Epithelial cell of esophagus (primary cell): ENCODE measurements at regions not wholly inside any gene's neighbourhood (a gene's known extent, or its start where the extent isn't known, plus 50 kb on each side); places are given as distances from the start of the nearest gene placed in this dataset.

Experiments
- DNase-seq: peaks from one replicate; pipeline ENCODE4 v3.0.0; 2010; ENCODE audit warnings: low read depth
- H3K4me3 ChIP-seq: 2 replicates; pipeline ENCODE4 v1.5.1; 2011; ENCODE audit warnings: mild to moderate bottlenecking, low read length, control low read depth
- TF ChIP-seq, protein P1 (sequence below): IDR thresholded peaks from 2 replicates; pipeline ENCODE4 v1.5.1; 2011; ENCODE audit warnings: low read depth, mild to moderate bottlenecking, low read length, control low read depth, inconsistent platforms; ENCODE audit not compliant: insufficient read depth; ENCODE audit errors: missing control alignments

DNA sequence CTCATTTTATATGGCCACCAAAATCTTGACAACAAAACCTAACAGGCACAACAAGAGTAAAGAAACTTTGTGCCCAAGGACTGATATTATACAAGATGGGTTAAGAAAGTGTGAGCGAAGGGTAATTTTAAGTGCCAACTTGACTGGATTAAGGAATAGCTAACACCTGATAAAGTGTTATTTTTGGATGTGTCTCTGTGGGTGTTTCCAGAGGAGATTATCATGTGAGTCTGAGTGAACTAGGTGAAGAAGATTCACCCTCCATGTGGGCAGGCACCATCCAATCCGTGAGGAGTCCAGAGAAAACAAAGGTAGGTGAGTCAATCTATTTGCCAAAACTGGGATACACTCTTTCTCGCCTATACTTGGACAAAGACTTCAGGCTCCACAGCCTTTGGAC is 461.6 kb downstream of the ETS1 start:
- DNase-seq = no peak
- TF ChIP-seq, protein P1, sequence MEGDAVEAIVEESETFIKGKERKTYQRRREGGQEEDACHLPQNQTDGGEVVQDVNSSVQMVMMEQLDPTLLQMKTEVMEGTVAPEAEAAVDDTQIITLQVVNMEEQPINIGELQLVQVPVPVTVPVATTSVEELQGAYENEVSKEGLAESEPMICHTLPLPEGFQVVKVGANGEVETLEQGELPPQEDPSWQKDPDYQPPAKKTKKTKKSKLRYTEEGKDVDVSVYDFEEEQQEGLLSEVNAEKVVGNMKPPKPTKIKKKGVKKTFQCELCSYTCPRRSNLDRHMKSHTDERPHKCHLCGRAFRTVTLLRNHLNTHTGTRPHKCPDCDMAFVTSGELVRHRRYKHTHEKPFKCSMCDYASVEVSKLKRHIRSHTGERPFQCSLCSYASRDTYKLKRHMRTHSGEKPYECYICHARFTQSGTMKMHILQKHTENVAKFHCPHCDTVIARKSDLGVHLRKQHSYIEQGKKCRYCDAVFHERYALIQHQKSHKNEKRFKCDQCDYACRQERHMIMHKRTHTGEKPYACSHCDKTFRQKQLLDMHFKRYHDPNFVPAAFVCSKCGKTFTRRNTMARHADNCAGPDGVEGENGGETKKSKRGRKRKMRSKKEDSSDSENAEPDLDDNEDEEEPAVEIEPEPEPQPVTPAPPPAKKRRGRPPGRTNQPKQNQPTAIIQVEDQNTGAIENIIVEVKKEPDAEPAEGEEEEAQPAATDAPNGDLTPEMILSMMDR = no peak
- H3K4me3 ChIP-seq = no peak overlapping the region

DNA sequence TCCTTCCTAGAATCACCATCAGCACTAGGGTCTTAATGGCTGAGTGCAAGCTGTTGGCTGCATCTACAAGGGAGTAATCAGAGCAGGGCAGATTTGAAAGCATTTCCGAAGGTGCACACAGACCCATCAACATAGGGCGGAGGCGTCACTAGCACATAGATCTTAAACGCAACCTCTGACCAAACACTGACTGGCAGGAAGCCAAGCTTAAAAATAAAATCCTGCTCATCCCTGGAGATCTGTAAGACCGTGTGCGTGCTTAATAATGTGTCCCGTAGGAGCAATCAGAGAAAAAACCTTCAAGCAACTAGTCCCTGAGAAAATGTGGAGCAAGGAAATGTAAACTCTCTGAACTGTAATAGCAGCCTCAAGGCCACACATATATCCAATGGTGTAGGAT is 470.5 kb downstream of the ETS1 start:
- DNase-seq = no peak
- TF ChIP-seq, protein P1 = no peak
- no peak overlapping the region for H3K4me3 ChIP-seq

DNA sequence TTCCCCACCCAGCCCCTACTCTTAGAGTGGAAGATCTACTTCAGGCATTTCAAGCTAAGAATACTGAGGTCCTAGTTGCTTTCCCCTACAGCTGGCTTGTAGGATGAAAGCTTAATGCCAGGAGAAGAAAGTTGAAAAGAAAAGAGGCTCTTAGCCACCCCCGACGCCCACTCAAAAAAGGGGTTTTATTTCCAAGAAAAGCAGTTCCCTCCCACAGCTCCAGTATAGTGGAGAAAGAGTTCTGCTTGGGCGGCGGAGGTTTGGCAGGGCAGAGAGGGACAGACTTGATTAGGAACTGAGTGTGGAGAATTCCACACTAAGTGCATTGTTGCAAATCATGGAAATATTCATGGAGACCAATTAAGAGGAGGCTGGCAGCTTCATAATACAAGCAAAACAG is 470.9 kb downstream of the ETS1 start:
- TF ChIP-seq, protein P1 = no peak
- H3K4me3 ChIP-seq = no peak overlapping the region
- DNase-seq = no peak

DNA sequence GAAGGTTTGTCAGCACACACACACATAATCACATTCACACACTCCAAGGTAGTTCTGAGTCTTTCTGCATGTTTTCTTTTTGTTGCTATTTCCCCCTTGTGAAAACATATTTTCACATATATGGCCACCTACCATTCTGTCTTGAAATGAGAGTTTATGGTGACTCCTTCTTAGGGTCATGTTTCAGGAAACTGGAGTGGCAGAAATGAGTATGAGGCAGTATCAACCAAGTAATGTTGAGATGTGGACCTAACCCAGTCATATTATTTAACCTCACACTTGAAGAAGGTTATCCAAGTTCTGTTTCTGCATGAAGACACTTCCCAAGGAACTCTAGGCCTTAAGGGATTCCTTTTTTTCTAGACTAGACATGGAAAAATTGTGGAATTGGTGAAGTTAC is 481.4 kb downstream of the ETS1 start:
- H3K4me3 ChIP-seq = no peak overlapping the region
- no peak for DNase-seq
- TF ChIP-seq, protein P1 = no peak

DNA sequence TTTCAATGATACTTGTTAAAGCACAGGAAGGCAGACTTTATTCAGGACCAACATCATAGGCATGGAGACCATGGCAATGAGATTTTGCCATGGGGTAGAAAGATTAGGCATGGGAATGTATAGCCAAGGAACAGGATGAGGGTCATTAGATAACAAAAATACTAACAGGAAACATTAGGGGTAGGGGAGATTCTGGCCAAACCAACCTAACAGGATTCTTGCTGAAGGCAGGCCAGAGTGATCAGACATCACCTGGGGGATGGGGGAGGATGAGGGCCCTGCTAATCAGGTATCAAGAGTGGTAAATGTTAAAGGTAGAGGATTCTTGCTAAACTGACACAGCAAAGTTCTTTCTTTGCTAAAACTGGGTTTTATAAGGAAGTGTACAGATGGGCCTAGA is 481.8 kb downstream of the ETS1 start:
- no peak overlapping the region for H3K4me3 ChIP-seq
- DNase-seq = no peak
- TF ChIP-seq, protein P1 = no peak

DNA sequence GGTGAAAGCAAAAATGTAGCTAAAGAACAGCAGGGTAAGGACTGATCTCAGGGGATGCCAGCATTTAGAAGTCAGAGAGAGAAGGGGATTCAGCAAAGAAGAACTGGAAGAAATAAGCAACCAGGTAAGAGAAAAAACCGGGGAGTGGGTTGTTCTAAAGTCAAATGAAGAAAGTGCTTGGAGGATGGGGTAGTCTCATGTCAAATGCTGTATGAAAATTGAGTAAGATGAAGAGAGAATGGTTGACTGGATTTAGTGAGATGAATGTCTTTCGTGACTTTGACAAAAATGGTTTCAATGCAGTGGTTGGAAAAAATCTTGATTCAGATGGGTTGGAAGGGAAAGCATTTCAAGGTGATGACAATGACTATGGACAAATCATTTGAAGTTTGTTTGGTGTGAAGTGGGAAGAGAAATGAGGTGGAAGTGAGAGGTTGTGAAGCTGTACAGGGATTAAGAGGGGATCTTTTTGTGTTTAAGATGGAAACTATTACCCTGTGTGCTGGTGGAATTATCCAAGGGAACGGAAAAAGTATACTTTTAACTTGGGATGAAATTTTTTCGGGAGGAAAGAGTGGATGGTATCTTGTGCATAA is 484.0 kb downstream of the ETS1 start:
- TF ChIP-seq, protein P1 = no peak
- no peak for DNase-seq

DNA sequence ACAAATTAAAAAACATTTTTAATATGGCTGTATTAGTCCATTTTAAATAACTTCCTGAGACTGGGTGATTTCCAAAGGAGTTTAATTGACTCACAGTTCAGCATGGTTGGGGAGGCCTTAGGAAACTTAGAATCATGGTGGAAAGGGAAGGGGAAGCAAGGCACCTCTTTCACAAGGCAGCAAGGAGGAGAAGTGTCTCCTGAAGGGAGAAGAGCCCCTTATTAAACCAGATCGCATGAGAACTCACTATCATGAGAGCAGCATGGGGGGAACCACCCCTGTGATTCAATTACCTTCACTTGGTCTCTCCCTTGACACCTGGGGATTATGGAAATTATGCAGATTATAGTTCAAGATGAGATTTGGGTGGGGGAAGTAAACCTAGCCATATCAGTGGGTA is 488.6 kb downstream of the ETS1 start:
- TF ChIP-seq, protein P1 = no peak
- H3K4me3 ChIP-seq = no peak overlapping the region
- DNase-seq = no peak

More for the DNA sequence above, 484.0 kb downstream of the ETS1 start:
- H3K4me3 ChIP-seq = no peak overlapping the region
